HEK293 (cell line): ENCODE measurements at regions not wholly inside any gene's neighbourhood (a gene's known extent, or its start where the extent isn't known, plus 50 kb on each side); places are given as distances from the start of the nearest gene placed in this dataset.

Experiments
- CTCF ChIA-PET: fragments of 350-600 bp; formaldehyde crosslinking; extraction: SDS; loops from one replicate; lab custom pipeline; 2021; ENCODE audit warnings: antibody characterized with exemption; lab: Yijun Ruan, JAX
- POLR2A ChIA-PET: fragments of 300-600 bp; formaldehyde crosslinking; extraction: SDS; loops from one replicate; lab custom pipeline; 2020; ENCODE audit warnings: antibody characterized with exemption, inconsistent platforms; lab: Yijun Ruan, JAX
- H3K27ac ChIP-seq: fragments of 200-500 bp; sonication (Bioruptor generic); 2 replicates; pipeline ENCODE4 v1.5.1; 2014; ENCODE audit warnings: low read depth, low read length, control low read depth, inconsistent platforms; ENCODE audit errors: extremely low read depth
- H3K36me3 ChIP-seq, 2 experiments: fragments of 200-500 bp in 1 of 2; sonication (Bioruptor generic) in 1 of 2; 1 replicate in 1 of 2; 2 replicates in 1 of 2; pipeline ENCODE4 v1.5.1; 2014 to 2017; ENCODE audit warnings: inconsistent platforms in 2 of 2, low read length in 2 of 2; ENCODE audit not compliant: control insufficient read depth in 2 of 2, insufficient read depth in 1 of 2
- H3K4me1 ChIP-seq: fragments of 200-500 bp; sonication (Bioruptor generic); 2 replicates; pipeline ENCODE4 v1.5.1; 2014; ENCODE audit warnings: mild to moderate bottlenecking, low read length, inconsistent platforms; ENCODE audit not compliant: control insufficient read depth, insufficient read depth
- H3K4me3 ChIP-seq: 2 replicates; pipeline ENCODE4 v1.5.1; 2011; ENCODE audit warnings: low read depth, mild to moderate bottlenecking, control low read depth, low read length, moderate library complexity
- H3K9me3 ChIP-seq: fragments of 200-500 bp; sonication (Bioruptor generic); 2 replicates; pipeline ENCODE4 v1.5.1; 2014; ENCODE audit warnings: low read depth, low read length, inconsistent platforms; ENCODE audit not compliant: control insufficient read depth, insufficient read depth
- KLF17 ChIP-seq: fragments of 450-650 bp; formaldehyde crosslinking; IDR thresholded peaks from 2 replicates; pipeline ENCODE4 v1.5.1; 2016; ENCODE audit warnings: missing biosample characterization, missing genetic modification characterization
- KLF7 ChIP-seq: fragments of 450-650 bp; formaldehyde crosslinking; IDR thresholded peaks from 2 replicates; pipeline ENCODE4 v1.5.1; 2016; ENCODE audit warnings: missing biosample characterization, missing genetic modification characterization, borderline replicate concordance
- TRIM28 ChIP-seq: IDR thresholded peaks from 2 replicates; pipeline ENCODE4 v1.6.1; 2011; ENCODE audit warnings: low read length, control low read depth, borderline replicate concordance
- ZBTB8A ChIP-seq: fragments of 450-650 bp; formaldehyde crosslinking; IDR thresholded peaks from 2 replicates; pipeline ENCODE4 v1.5.1; 2016; ENCODE audit warnings: missing biosample characterization, missing genetic modification characterization
- ZFHX2 ChIP-seq: fragments of 450-650 bp; formaldehyde crosslinking; conservative IDR thresholded peaks from 2 replicates; pipeline ENCODE4 v1.5.1; 2016; ENCODE audit warnings: missing biosample characterization, missing genetic modification characterization
- ZNF10 ChIP-seq: fragments of 450-650 bp; formaldehyde crosslinking; IDR thresholded peaks from 2 replicates; pipeline ENCODE4 v1.5.1; 2017; ENCODE audit warnings: missing biosample characterization, missing genetic modification characterization
- ZNF157 ChIP-seq: fragments of 450-650 bp; formaldehyde crosslinking; IDR thresholded peaks from 2 replicates; pipeline ENCODE4 v1.5.1; 2016; ENCODE audit warnings: missing biosample characterization, missing genetic modification characterization
- ZNF214 ChIP-seq: fragments of 450-650 bp; formaldehyde crosslinking; IDR thresholded peaks from 2 replicates; pipeline ENCODE4 v1.5.1; 2017; ENCODE audit warnings: missing biosample characterization, mild to moderate bottlenecking, missing genetic modification characterization, borderline replicate concordance
- ZNF26 ChIP-seq: fragments of 450-650 bp; formaldehyde crosslinking; IDR thresholded peaks from 2 replicates; pipeline ENCODE4 v1.5.1; 2016; ENCODE audit warnings: missing biosample characterization, missing genetic modification characterization
- ZNF404 ChIP-seq: fragments of 450-650 bp; formaldehyde crosslinking; IDR thresholded peaks from 2 replicates; pipeline ENCODE4 v1.5.1; 2017; ENCODE audit warnings: missing biosample characterization, missing genetic modification characterization
- ZNF426 ChIP-seq: fragments of 450-650 bp; formaldehyde crosslinking; IDR thresholded peaks from 2 replicates; pipeline ENCODE4 v1.5.1; 2017; ENCODE audit warnings: missing biosample characterization, missing genetic modification characterization, mild to moderate bottlenecking, inconsistent platforms, moderate library complexity
- ZNF449 ChIP-seq: fragments of 450-650 bp; formaldehyde crosslinking; IDR thresholded peaks from 2 replicates; pipeline ENCODE4 v1.5.1; 2017; ENCODE audit warnings: missing biosample characterization, mild to moderate bottlenecking, missing genetic modification characterization, moderate library complexity
- ZNF692 ChIP-seq: fragments of 450-650 bp; formaldehyde crosslinking; IDR thresholded peaks from 2 replicates; pipeline ENCODE4 v1.5.1; 2016; ENCODE audit warnings: missing biosample characterization, missing genetic modification characterization
- ZNF747 ChIP-seq: fragments of 450-650 bp; formaldehyde crosslinking; IDR thresholded peaks from 2 replicates; pipeline ENCODE4 v1.5.1; 2016; ENCODE audit warnings: missing biosample characterization, missing genetic modification characterization
- ZNF785 ChIP-seq: fragments of 450-650 bp; formaldehyde crosslinking; IDR thresholded peaks from 2 replicates; pipeline ENCODE4 v1.5.1; 2016; ENCODE audit warnings: missing biosample characterization, missing genetic modification characterization
- ZSCAN4 ChIP-seq: fragments of 450-650 bp; formaldehyde crosslinking; IDR thresholded peaks from 2 replicates; pipeline ENCODE4 v1.5.1; 2017; ENCODE audit warnings: missing biosample characterization, missing genetic modification characterization

- no peak for TF ChIP-seq ZNF26
- no peak for TF ChIP-seq ZNF426 (tag by site-specific recombination)
- TF ChIP-seq ZBTB8A (tag by site-specific recombination), result no peak
- TF ChIP-seq ZNF404 (tag by site-specific recombination), result no peak
- TF ChIP-seq ZNF157 (tag by site-specific recombination), result no peak
Observed at GRCh38 chr20:55252521-55252920, 752.8 kb downstream of the CBLN4 start (continued).

GRCh38 chr20:55251170-55251569, 754.1 kb downstream of the CBLN4 start:
- no peak overlapping the region for H3K27ac ChIP-seq
- H3K36me3 ChIP-seq, result no peaks in the 10 kb centered on the region
- ChIA-PET POLR2A (no interaction called here), CTCF (no interaction called here)
- H3K4me1 ChIP-seq, result no peaks in the 10 kb centered on the region
- no peak overlapping the region for H3K4me3 ChIP-seq
- H3K9me3 ChIP-seq, result no peaks in the 10 kb centered on the region
- TF ChIP-seq TRIM28 (no peak), ZSCAN4 (tag by site-specific recombination) (peak; percentile 59; the same call in 1 of the 2 replicates)

- Histone ChIP-seq H3K9me3 (no peaks in the 10 kb centered on the region), H3K4me1 (no peaks in the 10 kb centered on the region), H3K4me3 (no peak overlapping the region), H3K27ac (no peak overlapping the region), H3K36me3 (no peaks in the 10 kb centered on the region)
- ChIA-PET CTCF (no interaction called here), POLR2A (no interaction called here)
- TF ChIP-seq ZNF747 (tag by site-specific recombination), result no peak
- no peak for TF ChIP-seq KLF17 (tag by site-specific recombination)
- no peak for TF ChIP-seq KLF7
- TF ChIP-seq ZNF10 (tag by site-specific recombination), result no peak
- no peak for TF ChIP-seq ZNF214 (tag by site-specific recombination)
- no peak for TF ChIP-seq ZNF785 (tag by site-specific recombination)
- no peak for TF ChIP-seq ZNF449 (tag by site-specific recombination)
- TF ChIP-seq ZFHX2 (tag by site-specific recombination), result no peak
- no peak for TF ChIP-seq ZNF692 (tag by site-specific recombination)
Observed at GRCh38 chr20:55242853-55243252, 762.5 kb downstream of the CBLN4 start.
